CD4-positive, alpha-beta T cell treated with Interferon gamma for 1 hour (primary cell): ENCODE measurements at regions not wholly inside any gene's neighbourhood (a gene's known extent, or its start where the extent isn't known, plus 50 kb on each side); places are given as distances from the start of the nearest gene placed in this dataset.

Experiments used
- DNase-seq: peaks from one replicate; pipeline ENCODE4 v3.0.0-alpha.2; 2020

DNA sequence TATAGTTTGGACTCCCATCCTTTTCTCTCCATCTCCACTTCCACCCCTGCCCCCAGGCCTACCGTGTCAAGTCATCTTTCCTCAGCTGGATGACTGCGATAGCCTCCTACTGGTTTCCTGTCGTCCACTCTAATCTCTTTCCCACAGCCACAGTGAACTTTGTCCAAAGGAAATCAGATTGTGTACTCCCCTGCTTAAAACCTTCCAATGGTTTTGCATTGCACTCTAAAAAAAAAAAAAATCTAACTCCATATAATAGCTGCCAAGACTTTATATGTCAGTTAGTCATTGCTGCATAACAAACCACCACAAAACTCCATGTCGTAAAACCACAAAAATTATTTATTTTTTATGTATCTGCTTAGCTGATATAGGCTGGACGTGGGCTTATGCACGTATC, 160.2 kb upstream of the CCDC68 start:
- no peak for DNase-seq

DNA sequence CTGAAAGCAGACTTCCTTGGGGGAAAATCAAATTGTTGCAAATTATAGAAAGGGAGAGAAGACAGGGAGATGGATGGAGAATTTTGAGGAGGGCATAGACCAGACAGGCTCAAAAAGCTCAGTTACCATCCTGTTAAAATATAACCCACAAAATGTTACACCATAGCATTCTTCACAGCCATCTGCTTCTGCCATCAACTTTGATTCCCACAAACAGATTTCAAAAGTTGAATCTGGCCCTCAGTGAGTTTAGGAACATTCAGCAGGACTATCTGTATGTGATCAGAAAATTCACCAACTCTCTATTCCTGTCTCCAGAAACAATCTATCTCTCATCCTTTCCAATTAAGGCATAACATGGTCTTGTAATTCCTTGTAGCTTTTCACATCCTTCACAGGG, 159.8 kb upstream of the CCDC68 start:
- DNase-seq, result no peak

DNA sequence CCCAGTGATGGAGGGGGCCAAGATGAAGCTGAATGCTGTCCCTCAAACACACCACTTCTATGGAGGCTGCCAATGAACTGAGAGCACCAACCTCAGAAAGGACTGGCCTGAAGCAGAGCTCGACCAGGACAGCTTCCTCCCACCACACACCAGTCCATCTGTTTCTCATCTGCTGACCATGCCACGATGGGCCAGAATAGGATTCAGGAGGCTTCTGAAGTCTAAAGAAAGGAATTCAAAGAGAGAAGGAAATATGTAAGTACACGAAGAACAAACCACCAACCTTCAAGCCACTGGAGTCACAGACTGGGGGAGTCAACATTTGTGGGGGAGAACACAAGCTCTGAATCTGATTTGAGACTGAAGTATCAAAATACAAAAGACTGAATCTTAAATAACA, 157.6 kb upstream of the CCDC68 start:
- DNase-seq, result no peak

DNA sequence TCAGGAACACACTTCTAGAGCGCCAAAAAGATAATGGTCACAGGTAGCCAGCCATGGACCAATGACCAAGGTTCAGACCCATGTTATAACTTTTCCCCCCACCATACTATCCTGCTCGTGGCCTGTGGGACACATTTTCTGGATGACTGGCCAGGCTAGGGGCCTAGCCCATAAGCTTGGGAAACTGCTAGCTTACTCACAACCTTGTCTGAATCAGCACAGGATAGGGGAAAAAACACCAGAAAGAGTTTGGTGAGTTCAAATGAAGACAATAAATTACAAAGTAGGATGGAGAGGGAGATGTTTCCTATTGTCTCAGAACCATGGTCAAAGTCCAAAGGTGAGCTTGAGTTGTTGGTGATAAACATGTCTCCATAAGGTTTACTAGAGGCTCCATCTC, 156.3 kb upstream of the CCDC68 start:
- DNase-seq, result no peak

DNA sequence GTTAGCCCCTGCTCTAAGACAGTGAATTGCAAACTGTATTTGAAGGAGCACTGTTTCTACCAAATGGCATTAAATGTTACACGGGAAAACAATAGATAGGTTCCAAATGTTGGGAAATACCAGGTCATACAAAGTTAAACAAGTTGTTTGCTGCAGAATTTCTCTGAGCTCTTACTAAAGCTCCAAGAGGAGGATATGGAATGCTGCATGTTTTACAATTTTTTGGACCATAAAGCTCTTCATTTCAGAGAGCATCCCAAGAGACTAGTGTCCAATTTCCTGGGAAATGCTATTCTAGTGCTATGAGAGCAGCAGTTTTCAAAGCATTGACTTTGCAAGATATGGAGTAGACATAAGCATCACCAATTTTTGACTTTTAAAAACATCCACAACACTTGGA, 155.6 kb upstream of the CCDC68 start:
- DNase-seq, result no peak

DNA sequence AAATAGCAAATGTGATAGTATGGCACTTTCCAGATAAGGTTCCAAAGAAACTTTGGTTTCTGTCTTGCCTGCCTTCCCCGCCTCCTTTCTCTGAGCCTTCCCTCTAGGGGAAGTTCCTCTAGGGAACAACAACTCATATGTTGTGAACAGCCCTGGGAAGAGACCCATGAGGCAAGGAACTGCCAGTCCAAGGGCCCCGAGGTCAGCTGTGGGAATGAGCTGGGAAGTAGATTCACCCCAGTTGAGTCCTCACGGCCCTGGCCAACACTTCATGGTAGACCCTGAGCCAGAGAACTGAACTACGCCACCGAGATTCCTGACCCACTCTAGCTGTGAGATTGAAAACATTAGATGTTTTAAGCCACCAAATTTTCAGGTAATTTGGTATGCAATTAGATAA, 154.5 kb upstream of the CCDC68 start:
- DNase-seq, result no peak

DNA sequence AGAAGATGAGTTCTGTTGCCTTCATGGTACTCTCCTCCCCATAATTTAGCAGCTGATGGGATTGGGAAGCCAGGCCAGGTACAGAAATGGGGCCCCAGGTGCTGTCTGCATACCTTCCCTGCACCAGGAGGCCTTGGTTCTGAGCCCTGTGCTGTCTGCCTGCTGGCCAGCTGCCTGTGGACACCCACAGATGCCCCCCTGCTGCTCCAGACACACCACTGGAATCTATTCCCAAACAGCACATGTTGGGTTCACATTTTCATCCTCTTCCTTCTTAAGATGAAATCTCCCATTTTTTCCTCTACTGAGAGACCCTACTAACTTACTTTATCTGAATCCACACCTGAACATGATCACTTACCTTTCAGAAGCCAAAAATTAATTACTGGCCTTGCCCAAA, 152.0 kb upstream of the CCDC68 start:
- no peak for DNase-seq

DNA sequence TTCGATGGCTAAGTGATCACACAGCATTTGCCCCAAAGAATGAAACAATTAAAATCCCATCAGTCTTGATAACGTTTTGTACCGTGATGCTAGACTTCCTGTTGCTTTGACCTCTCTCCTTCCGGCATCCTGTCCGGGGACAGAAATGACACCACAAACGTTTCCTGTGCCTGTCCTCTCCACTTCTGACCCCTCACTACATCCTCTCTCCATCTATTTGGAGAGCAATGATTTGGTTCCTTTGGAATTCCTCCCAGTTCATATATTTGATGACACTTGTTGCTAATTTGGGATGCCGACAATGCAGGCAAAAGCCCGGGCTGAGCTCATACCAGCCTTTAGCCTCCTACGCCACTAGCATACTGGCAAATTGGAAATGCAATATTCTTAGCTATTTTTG, 151.2 kb upstream of the CCDC68 start:
- no peak for DNase-seq

DNA sequence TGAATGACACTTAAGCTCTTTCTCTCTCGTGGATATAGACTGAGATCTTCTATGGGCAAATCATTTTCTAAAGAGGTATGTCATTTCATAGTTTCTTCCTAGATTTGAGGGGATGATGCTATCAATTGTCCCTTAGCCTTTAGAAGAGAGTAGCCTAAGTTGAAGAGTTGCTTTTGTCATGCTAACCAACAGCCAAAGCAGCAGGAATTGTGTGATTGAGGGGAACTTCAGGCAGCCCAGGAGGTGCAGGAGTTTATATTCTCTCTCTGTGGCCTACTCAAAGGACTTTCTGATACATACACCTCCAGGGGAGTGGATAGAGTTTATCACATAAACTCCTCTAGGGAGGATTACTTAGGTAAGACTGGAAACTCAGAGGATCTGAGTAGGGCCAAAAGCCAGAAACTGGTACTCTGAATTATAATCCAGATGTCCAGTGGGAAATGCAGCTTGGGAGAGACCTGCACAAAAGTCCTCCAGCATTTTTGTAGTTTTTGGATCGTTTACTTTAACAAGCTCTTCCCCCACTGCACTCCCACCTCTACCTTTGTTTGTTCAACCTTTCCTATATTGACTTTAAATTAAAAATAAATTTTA, 150.7 kb upstream of the CCDC68 start:
- DNase-seq, result no peak

DNA sequence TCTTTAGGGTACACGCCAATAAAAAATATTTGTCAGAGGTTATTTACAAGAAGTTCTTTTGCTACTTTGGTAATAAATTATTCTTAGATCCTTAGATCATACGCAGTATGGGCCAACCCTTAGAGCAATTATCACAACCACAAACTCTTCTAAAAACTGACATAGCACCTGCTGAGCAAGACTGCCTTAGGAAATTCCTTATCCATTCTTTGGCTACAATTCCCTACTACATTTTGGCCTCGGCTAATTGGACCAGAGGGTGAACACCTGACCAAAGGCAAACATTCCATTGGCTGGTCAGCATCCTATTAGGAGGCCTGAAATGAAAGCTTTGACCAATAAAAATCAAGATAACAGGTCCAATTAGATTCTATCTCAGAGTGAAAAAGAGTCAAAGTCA, 147.6 kb upstream of the CCDC68 start:
- no peak for DNase-seq

DNA sequence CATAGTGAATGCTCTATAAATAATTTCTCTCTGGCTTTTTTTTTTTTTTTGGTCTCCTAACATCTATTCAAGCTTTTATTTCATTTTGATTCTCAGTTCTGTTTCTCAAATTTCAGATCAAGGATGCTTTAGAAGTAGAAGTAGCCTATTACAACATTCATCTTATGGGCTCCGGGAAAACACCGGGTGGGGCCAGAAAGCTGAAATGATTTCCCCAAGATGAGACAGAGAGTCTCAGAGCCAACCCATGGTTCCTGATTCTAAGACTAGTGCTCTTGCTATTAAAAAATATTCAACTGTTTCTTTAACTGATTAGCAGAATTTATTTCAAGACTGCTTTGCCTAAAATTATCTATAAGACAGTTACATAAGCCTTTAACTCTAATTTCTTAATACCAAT, 147.2 kb upstream of the CCDC68 start:
- no peak for DNase-seq

DNA sequence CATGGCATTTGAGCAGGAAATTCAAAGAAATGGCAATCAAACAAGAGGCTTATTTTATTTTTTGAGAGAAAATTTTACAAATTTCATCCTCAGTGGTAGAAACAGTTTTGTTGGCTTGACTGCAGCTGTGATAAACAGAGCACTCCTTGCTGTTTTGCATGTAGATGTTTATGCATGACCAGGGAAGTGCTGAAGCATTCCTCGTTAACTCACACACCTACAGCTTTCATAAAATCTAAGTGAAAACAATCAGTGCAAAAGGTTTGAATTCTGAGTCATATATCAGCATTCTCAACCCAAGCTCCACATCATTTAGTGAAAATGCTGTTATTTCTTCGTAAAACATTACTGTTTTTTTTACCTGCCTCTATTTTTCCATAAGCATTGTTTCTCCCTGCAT, 146.6 kb upstream of the CCDC68 start:
- no peak for DNase-seq

DNA sequence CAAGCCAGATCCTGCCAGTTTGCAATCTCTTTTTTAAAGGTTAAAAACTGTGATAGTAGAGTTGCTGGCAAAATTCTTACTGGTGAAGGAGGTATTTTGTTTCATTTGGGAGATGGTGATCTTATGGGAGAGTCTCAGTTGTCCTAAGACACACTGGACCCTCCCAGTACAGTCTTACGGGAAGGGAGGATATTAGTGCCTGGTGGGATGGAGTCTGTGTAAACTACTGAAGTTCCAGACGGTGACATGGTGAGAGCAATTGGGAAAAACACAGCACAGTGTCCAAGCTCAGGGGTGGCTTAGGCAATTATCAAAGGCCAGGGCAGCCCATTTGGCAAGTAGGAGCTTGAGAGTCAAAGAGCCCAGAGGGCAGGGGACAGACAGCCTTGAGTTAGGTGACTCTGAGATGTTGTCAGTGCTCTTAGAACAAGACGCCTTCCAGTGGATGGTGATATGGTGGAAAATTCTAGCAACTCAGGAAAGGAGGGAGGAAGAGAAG, 143.7 kb upstream of the CCDC68 start:
- DNase-seq, result no peak

DNA sequence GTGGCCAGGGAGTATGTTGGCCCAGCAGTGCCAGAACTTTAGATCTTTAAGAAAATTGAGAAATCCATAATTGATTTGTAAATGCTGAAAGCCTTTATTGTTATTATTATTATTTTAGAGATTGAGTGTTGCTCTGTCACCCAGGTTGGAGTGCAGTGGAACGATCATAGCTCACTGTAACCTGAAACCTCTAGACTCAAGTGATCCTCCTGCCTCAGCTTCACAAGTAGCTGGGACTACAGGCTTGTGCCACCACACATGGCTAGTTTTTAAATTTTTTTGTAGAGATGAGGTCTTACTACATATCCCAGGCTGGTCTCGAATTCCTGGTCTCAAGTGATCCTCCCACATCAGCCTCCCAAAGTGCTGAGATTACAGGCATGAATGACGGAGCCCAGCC, 143.2 kb upstream of the CCDC68 start:
- DNase-seq, result no peak

DNA sequence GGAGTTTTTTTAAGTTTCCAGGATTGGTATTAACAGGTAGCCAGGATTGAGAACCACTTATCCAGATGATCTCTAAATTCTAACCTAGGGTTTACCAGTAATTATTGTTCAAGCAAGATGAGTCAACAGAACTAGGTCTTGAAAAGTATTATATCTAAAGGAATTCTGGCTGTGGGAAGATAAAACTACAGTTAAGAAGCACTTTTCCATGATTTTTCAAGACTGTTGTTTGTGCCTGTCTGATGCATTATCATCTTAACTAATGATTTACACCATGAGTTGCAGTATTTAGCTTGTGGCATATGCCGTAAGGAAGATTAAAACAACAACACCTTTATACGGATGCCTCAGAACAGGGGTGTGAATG, 142.2 kb upstream of the CCDC68 start:
- no peak for DNase-seq

DNA sequence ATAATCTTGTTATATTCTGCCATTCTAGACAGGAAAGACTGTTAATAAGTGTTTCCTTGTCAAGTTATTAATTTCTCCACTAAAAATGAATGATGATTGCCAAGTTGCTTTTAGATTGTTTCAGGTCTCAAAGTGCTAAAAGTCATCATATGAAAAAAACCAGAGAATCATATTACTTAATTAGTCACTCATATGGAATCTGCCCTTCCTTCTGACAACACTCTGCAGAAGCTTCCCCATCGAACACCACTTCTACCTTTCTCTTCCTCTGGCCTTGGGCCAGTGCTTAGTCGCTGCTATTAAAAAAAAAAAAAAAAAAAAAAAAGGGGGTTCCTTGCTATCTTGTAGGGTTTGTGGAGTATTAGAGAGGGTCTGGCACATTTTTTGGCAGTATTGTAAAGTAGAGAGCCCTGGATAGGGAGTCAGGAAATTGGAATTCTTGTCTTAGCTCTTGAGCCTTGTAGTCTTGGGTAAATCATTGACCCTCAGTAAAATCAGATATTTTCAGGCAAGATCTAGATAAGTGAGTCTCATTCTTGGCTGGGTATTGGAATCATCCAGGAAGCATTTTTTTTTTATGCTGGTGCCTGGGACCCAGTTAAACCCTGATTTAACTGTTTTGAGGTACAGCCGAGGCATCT, 141.7 kb upstream of the CCDC68 start:
- DNase-seq, result no peak

DNA sequence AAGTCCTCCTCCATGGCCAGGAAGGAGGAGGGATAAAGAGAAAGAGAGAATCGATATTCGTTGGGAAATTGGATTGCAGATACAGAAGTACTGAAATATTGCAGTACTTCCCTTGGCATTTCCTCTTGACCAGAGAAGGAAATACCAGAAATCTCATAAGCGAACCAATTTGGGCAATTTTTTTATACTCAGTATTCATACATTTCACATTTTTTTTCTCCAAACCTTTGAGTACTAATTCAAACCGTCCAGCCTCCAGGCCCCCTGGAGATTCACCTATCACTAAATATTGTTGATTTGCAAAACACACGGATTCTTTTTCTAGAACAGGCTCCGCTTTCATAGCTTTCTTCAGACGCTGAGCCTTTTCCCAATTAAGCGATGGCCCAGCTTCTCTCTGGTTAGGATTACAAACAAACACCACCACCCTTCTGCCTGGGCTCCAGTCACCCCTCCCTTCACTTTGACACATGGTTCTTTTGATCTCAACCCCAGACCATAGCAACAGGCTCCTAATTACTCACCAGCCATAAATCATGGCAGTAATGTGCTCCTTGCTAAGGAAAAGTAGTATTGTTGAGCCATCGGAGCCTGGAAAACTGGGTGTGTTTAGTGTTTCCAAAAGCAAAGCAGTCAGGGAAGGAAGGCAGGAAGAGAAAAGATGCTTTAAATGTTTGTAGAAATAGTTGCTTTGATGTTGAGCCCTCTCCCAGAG, 138.4 kb upstream of the CCDC68 start:
- no peak for DNase-seq

DNA sequence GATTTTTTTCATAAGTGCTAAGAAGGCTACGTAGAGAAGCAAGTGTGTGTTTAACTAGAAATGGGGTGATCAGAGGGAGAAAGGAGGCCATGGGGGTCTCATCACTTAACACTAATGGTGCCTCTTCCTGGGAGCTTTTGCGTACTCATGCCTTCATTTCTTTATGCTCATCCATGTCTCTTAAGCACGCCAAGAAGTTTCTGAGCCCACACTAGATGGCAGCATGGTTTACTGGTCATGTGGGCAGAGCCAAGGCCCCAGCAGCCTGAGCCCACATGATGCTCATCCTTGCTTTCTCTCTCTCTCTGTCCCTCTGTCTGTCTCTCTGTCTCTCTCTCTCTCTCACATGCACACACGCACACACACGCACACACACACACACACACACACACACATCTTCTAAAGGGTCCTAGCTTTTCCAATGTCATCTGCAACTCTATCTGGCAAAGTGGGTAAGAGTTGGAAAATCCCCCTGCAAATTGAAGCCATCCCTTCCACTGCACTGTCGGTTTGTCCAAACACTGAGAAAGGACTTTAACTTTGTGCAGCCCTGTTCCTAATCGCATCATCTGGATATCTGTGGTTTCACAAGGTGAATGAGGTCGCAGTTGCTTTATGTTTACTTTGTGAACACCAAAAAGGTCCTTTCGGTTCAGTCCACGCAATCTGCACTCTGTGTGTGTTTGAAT, 137.1 kb upstream of the CCDC68 start:
- no peak for DNase-seq

DNA sequence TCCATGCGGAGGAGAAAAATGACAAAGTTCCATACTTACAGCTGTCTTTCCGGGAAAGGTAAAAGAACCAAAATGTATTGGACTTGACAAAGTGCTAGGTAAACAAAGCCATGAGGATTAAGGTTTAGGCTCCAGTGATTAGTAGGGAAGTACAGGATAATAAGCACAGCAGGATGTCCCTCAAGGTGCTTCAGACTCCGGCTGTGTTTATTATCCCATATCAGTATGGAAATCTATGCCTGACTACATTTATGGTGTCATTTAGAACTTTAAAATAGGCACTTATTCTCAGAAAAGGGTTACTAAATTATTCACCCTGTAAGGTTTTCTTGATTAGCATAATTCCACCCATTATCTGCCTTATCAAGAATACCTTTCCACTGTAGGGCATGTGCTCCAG, 136.3 kb upstream of the CCDC68 start:
- no peak for DNase-seq

DNA sequence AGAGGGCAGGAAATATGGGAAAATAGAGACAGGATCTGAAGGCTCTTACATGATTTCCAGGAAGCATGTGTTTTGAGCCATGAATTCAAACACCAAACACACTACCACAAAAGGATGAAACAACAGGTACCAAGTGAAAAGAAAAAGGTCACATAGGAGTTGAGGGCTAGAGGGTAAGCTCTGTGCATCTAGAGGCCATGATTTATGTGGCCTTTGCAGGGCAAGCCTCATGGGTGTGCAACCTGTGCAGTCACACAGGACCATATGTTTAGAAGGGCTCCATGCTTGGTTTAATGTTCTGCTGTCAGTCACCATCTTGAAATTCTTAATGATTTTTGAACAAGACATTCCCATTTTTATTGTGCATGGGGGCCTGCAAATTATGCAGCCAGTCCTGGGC, 134.5 kb upstream of the CCDC68 start:
- no peak for DNase-seq

DNA sequence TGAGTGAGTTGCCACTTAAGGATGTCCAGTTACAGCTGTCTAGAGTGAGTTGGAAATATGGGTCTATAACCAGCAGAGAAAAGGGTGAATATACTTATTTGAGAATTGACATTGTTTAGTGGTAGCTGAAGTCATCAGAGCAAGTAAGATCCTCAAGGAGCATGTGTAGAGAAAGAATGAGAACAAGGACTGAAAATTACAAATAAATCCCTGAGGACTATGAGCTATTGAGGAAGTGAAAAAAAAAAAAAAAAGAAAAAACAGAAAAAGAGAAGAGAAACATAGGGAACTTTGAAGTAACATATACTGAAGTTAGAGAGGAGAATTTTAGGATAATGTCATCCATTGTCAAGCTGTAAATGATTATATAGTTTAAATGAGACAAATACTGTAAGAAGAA, 134.0 kb upstream of the CCDC68 start:
- no peak for DNase-seq

DNA sequence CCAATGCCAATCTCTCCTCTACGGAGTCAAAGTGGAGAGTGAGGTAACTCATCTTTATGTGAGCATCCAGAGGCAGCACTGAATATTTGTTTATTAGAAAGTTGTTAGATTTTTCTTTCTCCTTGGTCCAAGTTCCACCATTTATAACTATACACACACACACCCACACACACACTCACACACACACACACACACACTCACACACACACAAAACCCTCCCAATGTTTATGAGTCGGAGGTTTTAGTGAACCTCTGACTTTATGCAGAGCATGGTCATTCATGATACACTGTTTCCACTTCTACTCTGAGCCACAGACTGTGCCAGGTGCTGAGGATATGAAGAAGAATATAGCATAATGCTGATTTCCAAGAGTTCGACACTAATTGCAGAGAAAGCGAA, 132.9 kb upstream of the CCDC68 start:
- DNase-seq, result no peak

DNA sequence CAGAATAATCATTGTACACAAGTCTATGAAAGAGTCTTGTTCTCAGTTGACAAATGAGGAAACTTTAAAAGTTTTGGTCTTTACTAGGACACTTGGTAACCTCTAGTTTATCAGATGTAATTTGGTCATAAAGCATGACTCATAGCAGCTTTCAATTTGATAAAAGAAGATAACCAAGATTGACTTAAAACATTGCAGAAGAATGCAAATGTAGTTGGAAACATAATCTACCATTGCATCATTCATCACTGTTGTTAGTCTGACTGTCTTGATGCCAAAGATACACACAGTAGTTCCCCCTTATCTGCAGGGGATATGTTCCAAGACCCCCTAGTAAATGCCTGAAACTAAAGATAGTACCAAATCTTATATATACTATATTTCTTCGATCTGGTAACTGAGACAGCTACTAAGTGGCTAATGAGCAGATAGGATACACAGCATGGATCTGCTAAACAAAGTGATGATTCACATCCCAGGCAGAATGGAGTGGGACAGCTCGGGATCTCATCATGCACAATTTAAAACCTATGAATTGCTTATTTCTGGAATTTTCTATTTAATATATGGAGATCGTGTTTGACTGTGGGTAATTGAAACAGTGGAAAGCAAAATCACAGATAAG, 131.4 kb upstream of the CCDC68 start:
- DNase-seq, result no peak

DNA sequence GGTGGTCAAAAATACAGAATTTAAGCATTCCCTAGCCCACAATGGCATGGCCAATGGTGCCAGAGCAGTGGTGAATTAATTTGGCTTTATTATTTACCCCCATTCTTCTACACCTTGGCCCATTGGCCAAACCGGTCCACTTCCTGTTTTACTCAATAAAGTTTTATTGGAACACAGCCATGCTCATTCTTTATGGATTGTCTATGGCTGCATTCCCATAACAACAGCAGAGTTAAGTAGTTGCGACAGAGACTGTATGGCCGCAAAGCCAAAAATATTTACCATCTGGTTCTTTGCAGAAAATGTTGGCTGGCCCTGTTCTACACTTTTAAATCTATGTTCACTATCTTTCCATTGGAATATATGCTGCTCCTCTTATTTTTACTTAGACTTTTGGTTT, 130.3 kb upstream of the CCDC68 start:
- no peak for DNase-seq
